H9 (cell line): ENCODE measurements at regions not wholly inside any gene's neighbourhood (a gene's known extent, or its start where the extent isn't known, plus 50 kb on each side); places are given as distances from the start of the nearest gene placed in this dataset.
A peak's percentile ranks its signal among the peaks of the same experiment; 100 is the strongest.

Experiments
- DNase-seq: peaks from one replicate; pipeline ENCODE4 v3.0.0-alpha.2; 2017
- H2AFZ ChIP-seq: one replicate; pipeline ENCODE4 v1.6.1; 2013; ENCODE audit warnings: mild to moderate bottlenecking, low read length, control low read depth, moderate library complexity
- H2AK5ac ChIP-seq: 2 replicates; pipeline ENCODE4 v1.6.1; 2013; ENCODE audit warnings: low read length, control low read depth, mixed read lengths; ENCODE audit not compliant: insufficient read length
- H2BK120ac ChIP-seq: one replicate; pipeline ENCODE4 v1.6.1; 2013; ENCODE audit warnings: low read depth, mild to moderate bottlenecking, low read length, control low read depth, inconsistent platforms; ENCODE audit not compliant: poor library complexity, severe bottlenecking
- H2BK12ac ChIP-seq: 2 replicates; pipeline ENCODE4 v1.6.1; 2013; ENCODE audit warnings: low read length, control low read depth, mixed read lengths, low read depth; ENCODE audit not compliant: insufficient read length
- H2BK15ac ChIP-seq: 2 replicates; pipeline ENCODE4 v1.6.1; 2013; ENCODE audit warnings: low read depth, low read length, control low read depth
- H2BK20ac ChIP-seq: one replicate; pipeline ENCODE4 v1.6.1; 2013; ENCODE audit warnings: low read depth, mild to moderate bottlenecking, low read length, control low read depth, inconsistent platforms; ENCODE audit not compliant: poor library complexity, severe bottlenecking
- H2BK5ac ChIP-seq: 2 replicates; pipeline ENCODE4 v1.6.1; 2013; ENCODE audit warnings: low read length, control low read depth, mixed read lengths; ENCODE audit not compliant: insufficient read length
- H3K14ac ChIP-seq: 2 replicates; pipeline ENCODE4 v1.6.1; 2013; ENCODE audit warnings: low read length, control low read depth; ENCODE audit not compliant: insufficient read depth
- H3K18ac ChIP-seq: 2 replicates; pipeline ENCODE4 v1.6.1; 2013; ENCODE audit warnings: low read depth, mild to moderate bottlenecking, mixed read lengths, low read length, control low read depth; ENCODE audit not compliant: insufficient read length
- H3K23ac ChIP-seq: 2 replicates; pipeline ENCODE4 v1.6.1; 2013; ENCODE audit warnings: low read length, control low read depth, mixed read lengths, low read depth; ENCODE audit not compliant: insufficient read length
- H3K23me2 ChIP-seq: 2 replicates; pipeline ENCODE4 v1.6.1; 2013; ENCODE audit warnings: low read depth, mild to moderate bottlenecking, mixed read lengths, low read length, control low read depth; ENCODE audit not compliant: insufficient read length, poor library complexity, severe bottlenecking
- H3K27ac ChIP-seq: 2 replicates; pipeline ENCODE4 v1.5.1; 2013; ENCODE audit warnings: low read length, control low read depth, mixed read lengths, low read depth; ENCODE audit not compliant: insufficient read length
- H3K27me3 ChIP-seq: 2 replicates; pipeline ENCODE4 v1.6.1; 2013; ENCODE audit warnings: low read length, control low read depth, inconsistent platforms; ENCODE audit not compliant: insufficient read depth
- H3K4ac ChIP-seq: 2 replicates; pipeline ENCODE4 v1.6.1; 2013; ENCODE audit warnings: low read depth, mild to moderate bottlenecking, control low read depth, inconsistent platforms, low read length, moderate library complexity
- H3K4me1 ChIP-seq: 2 replicates; pipeline ENCODE4 v1.6.1; 2013; ENCODE audit warnings: low read length, control low read depth, inconsistent platforms; ENCODE audit not compliant: insufficient read depth
- H3K4me2 ChIP-seq: 2 replicates; pipeline ENCODE4 v1.6.1; 2013; ENCODE audit warnings: low read length, control low read depth, mixed read lengths; ENCODE audit not compliant: insufficient read length, insufficient read depth
- H3K56ac ChIP-seq: 2 replicates; pipeline ENCODE4 v1.6.1; 2013; ENCODE audit warnings: low read depth, mild to moderate bottlenecking, mixed read lengths, low read length, control low read depth; ENCODE audit not compliant: insufficient read length
- H3K79me1 ChIP-seq: 2 replicates; pipeline ENCODE4 v1.6.1; 2013; ENCODE audit warnings: low read depth, mild to moderate bottlenecking, moderate library complexity, low read length, control low read depth, inconsistent platforms; ENCODE audit not compliant: insufficient read depth, poor library complexity, severe bottlenecking
- H3K79me2 ChIP-seq: 2 replicates; pipeline ENCODE4 v1.6.1; 2013; ENCODE audit warnings: low read length, control low read depth, inconsistent platforms; ENCODE audit not compliant: insufficient read depth
- H3K9ac ChIP-seq: 2 replicates; pipeline ENCODE4 v1.6.1; 2013; ENCODE audit warnings: low read length, control low read depth, mixed read lengths; ENCODE audit not compliant: insufficient read length; ENCODE audit errors: extremely low read depth
- H3K9me3 ChIP-seq: one replicate; pipeline ENCODE4 v1.6.1; 2013; ENCODE audit warnings: low read depth, low read length, inconsistent platforms; ENCODE audit not compliant: control insufficient read depth
- H3T11ph ChIP-seq: one replicate; pipeline ENCODE4 v1.6.1; 2013; ENCODE audit warnings: mild to moderate bottlenecking, low read length, control low read depth, inconsistent platforms
- H4K20me1 ChIP-seq: one replicate; pipeline ENCODE4 v1.6.1; 2013; ENCODE audit not compliant: control insufficient read depth, insufficient read length, insufficient read depth
- H4K5ac ChIP-seq: 2 replicates; pipeline ENCODE4 v1.6.1; 2013; ENCODE audit warnings: low read depth, mild to moderate bottlenecking, mixed read lengths, low read length, control low read depth; ENCODE audit not compliant: insufficient read length
- H4K8ac ChIP-seq: replicated peaks from 2 replicates; pipeline ENCODE4 v1.6.1; 2013; ENCODE audit warnings: low read length, control low read depth, mixed read lengths, low read depth; ENCODE audit not compliant: insufficient read length
- H4K91ac ChIP-seq: 2 replicates; pipeline ENCODE4 v1.6.1; 2013; ENCODE audit warnings: low read depth, mild to moderate bottlenecking, moderate library complexity, mixed read lengths, low read length, control low read depth; ENCODE audit not compliant: insufficient read length
- H3K27ac Mint-ChIP-seq, 3 experiments: 2 replicates in 2 of 3; 3 replicates in 1 of 3; pipeline ENCODE4 v1.8.0; 2020 to 2021; ENCODE audit warnings: mixed read lengths in 3 of 3, mild to moderate bottlenecking in 1 of 3, moderate library complexity in 1 of 3
- H3K27me3 Mint-ChIP-seq: 2 replicates; pipeline ENCODE4 v1.8.0; 2021; ENCODE audit warnings: low read depth, mild to moderate bottlenecking, moderate library complexity, mixed read lengths
- H3K36me3 Mint-ChIP-seq, 3 experiments: 2 replicates in 2 of 3; 3 replicates in 1 of 3; pipeline ENCODE4 v1.8.0; 2020 to 2021; ENCODE audit warnings: low read depth in 3 of 3, mixed read lengths in 3 of 3; ENCODE audit not compliant: insufficient read depth in 1 of 3
- H3K4me1 Mint-ChIP-seq, 2 experiments: 2 replicates each; pipeline ENCODE4 v1.8.0; 2020; ENCODE audit warnings: mixed read lengths in 2 of 2
- H3K4me3 Mint-ChIP-seq, 2 experiments: 2 replicates in 1 of 2; 3 replicates in 1 of 2; pipeline ENCODE4 v1.8.0; 2020 to 2021; ENCODE audit warnings: mild to moderate bottlenecking in 2 of 2, mixed read lengths in 2 of 2, moderate library complexity in 1 of 2
- H3K9me3 Mint-ChIP-seq, 2 experiments: 2 replicates in 1 of 2; 3 replicates in 1 of 2; pipeline ENCODE4 v1.8.0; 2020; ENCODE audit warnings: mild to moderate bottlenecking in 2 of 2, mixed read lengths in 2 of 2, moderate library complexity in 1 of 2
- CTCF ChIP-seq: fragments of 200-600 bp; sonication (generic); conservative IDR thresholded peaks from 3 replicates; pipeline ENCODE4 v1.8.0; 2021; ENCODE audit warnings: antibody characterized with exemption, mild to moderate bottlenecking
- WGBS: extraction: QIAGEN DNeasy Blood & Tissue Kit; methylation state at CpG from one replicate; pipeline ENCODE4 v1.1.7; 2013; ENCODE audit warnings: missing lambda C conversion rate, low lambda C conversion rate, mixed read lengths; ENCODE audit not compliant: insufficient read length; ENCODE audit errors: extremely low coverage; 5-methylcytosine and 5-hydroxymethylcytosine counted together

DNA sequence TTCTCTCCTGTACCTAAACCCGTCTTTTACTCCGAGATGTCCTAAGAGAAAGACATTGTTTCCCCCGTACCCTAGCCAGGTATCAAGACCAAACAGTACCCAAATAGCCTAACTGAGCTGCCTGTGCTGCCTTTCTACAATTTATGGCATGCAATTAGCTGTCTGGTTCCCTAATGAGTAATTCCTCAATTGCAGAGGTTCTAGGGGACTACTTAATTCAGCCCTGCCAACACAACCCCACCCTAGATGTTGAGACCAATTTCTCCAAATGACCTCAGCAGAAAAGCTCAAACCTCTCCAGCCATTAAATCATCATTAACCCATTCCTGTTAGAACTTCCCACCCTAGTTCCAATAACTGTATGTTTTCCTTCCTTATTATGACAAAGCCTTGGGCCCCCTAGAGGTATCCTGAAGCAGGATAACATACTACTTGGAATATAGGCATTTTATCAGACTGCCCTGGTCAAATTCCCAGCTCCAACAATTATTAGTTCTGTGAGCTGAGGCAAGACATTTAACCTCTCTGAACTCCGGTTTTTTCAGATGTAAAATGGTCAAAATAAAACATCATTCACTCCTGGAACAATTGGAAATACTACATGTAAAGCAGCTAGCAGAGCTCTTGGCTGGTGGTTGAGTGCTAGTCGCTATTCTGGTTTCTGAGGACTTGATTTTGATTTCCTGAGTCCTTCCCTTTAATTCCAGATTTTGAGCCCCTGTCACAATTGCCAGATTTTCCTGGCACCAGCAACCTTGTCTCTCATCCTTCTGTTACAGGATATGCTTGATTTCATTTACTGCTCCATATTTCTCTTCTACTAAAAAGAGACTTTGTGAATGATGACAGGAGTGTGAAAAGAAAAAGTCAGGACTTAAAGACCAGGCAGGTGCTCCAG, 244.6 kb upstream of the TENM3 start:
- TF ChIP-seq CTCF = peak; percentile 50
- Histone ChIP-seq H3K23me2 (no peaks in the 10 kb centered on the region), H3K4ac (no peak overlapping the region), H3K56ac (no peak overlapping the region), H4K5ac (no peak overlapping the region), H2BK20ac (no peak overlapping the region), H2AFZ (no peak overlapping the region), H3K18ac (no peak overlapping the region), H2BK120ac (no peak overlapping the region), H3K9ac (no peak overlapping the region), H3T11ph (no peak overlapping the region), H2AK5ac (no peak overlapping the region), H4K20me1 (no peaks in the 10 kb centered on the region), H4K91ac (no peak overlapping the region), H3K4me2 (no peak overlapping the region), H3K9me3 (no peaks in the 10 kb centered on the region), H3K79me2 (no peaks in the 10 kb centered on the region), H2BK12ac (no peak overlapping the region), H3K27me3 (no peaks in the 10 kb centered on the region), H3K27ac (no peak overlapping the region), H3K4me1 (peaks cover 3% of the 10 kb centered on the region), H3K23ac (no peak overlapping the region), H2BK5ac (no peak overlapping the region), H3K14ac (no peak overlapping the region), H3K79me1 (no peaks in the 10 kb centered on the region), H2BK15ac (no peak overlapping the region), H4K8ac (no peak overlapping the region)
- H3K9me3 Mint-ChIP-seq = no peaks in the 10 kb centered on the region
- H3K4me1 Mint-ChIP-seq = peaks cover 7 to 12% of the 10 kb centered on the region in 2 experiments
- H3K27me3 Mint-ChIP-seq = no peaks in the 10 kb centered on the region
- WGBS = no CpG with 5 or more reads among the region's 5 CpGs
- H3K36me3 Mint-ChIP-seq = no peaks in the 10 kb centered on the region; a peak in 1 of 7 replicates
- DNase-seq = no peak
- no peak overlapping the region for H3K4me3 Mint-ChIP-seq
- no peak overlapping the region; a peak in 1 of 7 replicates for H3K27ac Mint-ChIP-seq
